Urinary bladder (tissue), 3 donors: ENCODE measurements at regions not wholly inside any gene's neighbourhood (a gene's known extent, or its start where the extent isn't known, plus 50 kb on each side); places are given as distances from the start of the nearest gene placed in this dataset.
A peak's percentile ranks its signal among the peaks of the same experiment; 100 is the strongest.

Experiments
- DNase-seq: peaks from one replicate; pipeline ENCODE4 v3.0.0-alpha.2; 2015; ENCODE audit errors: extremely low spot score
- H3K27ac ChIP-seq: one replicate; pipeline ENCODE4 v1.5.1; 2013; ENCODE audit warnings: low read depth, mild to moderate bottlenecking, moderate library complexity
- H3K36me3 ChIP-seq: one replicate; pipeline ENCODE4 v1.6.1; 2013; ENCODE audit warnings: mild to moderate bottlenecking, moderate library complexity; ENCODE audit not compliant: insufficient read depth
- H3K4me1 ChIP-seq: one replicate; pipeline ENCODE4 v1.6.1; 2013; ENCODE audit warnings: mild to moderate bottlenecking, moderate library complexity; ENCODE audit not compliant: insufficient read depth
- H3K4me3 ChIP-seq: one replicate; pipeline ENCODE4 v1.5.1; 2013; ENCODE audit warnings: low read depth, low read length
- WGBS: extraction: QIAGEN DNeasy Blood & Tissue Kit; methylation state at CpG from one replicate; pipeline ENCODE4 v1.1.7; 2013; 5-methylcytosine and 5-hydroxymethylcytosine counted together
- donor health status: healthy with polysubstance abuse.
- donor health status: healthy.

DNA sequence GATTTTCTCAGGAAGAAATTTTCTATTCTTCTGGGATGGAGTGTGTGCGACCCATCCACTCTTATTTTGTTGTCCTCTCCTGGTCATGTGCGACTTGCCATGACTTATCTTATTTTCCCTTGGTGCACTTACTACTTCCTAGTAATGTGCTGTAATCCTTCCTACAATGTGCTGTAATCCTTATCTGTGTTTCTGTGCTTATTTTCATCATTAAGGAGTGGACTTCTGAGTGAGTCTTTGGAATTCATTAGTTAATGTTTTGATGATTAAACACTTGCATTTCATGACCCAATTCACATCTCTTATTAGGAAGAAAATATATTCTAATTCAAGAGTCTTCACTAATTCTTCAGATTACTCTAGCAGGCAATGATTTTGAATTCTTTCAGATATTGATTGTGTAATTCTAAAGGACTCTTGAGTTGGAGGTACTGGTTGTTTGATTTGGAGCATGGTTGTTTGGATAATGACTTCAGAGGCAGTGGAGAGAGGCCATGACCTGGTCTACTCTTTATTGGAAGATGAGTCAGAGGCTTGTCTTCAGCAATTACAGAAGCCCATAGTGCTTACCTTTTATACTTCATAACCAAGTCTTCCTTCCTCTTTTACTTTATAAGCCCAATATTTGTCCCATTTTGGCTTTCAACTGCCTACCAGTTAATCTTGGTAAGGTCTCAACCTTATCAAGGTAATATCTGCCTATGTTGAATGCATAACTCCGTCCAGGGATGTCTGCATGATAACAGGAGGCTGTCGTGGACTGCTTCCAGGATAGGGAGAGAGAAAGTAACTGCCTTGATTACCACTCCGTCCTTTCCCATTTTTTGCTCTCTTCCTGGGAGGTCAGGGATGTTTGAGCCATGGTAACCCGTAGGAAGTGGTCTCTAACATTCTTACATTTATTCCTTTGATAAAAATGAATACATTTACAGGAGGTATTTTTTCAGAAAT lies 278.3 kb upstream of the SP8 start:
- 78% methylated on average over 6 of the region's 6 CpGs for WGBS
- Histone ChIP-seq H3K4me1 (no peaks in the 10 kb centered on the region), H3K36me3 (no peaks in the 10 kb centered on the region), H3K27ac (no peak overlapping the region), H3K4me3 (no peak overlapping the region)
- no peak for DNase-seq

- 70% methylated on average over 4 of the region's 4 CpGs for WGBS
- H3K36me3 ChIP-seq, result no peaks in the 10 kb centered on the region
Measured at GRCh38 chr7:21066221-21066620, 279.5 kb upstream of the SP8 start.

GRCh38 chr7:21067216-21067615 lies 280.5 kb upstream of the SP8 start:
- Histone ChIP-seq H3K36me3 (no peaks in the 10 kb centered on the region), H3K4me3 (no peak overlapping the region), H3K27ac (no peak overlapping the region), H3K4me1 (no peaks in the 10 kb centered on the region)
- DNase-seq, result no peak
- 76% methylated on average over 4 of the region's 4 CpGs for WGBS

More at GRCh38 chr7:21066221-21066620, 279.5 kb upstream of the SP8 start:
- no peak for DNase-seq
- H3K27ac ChIP-seq, result no peak overlapping the region
- no peak overlapping the region for H3K4me3 ChIP-seq
- no peaks in the 10 kb centered on the region for H3K4me1 ChIP-seq

DNA sequence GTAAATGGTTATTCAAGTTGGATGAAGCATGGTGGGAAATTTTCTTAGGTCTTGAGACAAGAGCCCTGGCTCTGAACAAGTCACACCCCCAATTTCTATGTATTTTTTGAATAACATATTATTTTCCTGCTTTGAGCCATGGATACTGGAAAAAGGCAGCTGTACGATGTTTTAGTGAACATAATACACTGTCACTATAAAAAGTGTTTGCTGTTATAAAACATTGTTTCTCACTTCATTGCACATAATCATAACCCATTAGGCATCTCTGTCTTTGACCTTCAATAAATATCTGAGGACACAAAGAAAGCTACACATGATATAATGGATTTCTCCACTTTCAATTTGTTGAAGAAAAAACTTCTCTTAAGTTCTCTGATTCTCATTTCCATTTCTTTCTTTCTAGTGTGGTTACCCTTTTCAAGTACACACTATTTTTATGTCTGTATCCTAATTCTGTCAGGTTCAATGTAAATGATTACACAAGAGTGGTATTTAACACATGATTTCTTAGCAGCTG lies 283.9 kb upstream of the SP8 start:
- Histone ChIP-seq H3K4me3 (no peak overlapping the region), H3K36me3 (no peaks in the 10 kb centered on the region), H3K4me1 (no peaks in the 10 kb centered on the region), H3K27ac (no peak overlapping the region)
- WGBS, result 42% methylated on average over 1 of the region's 1 CpG
- no peak for DNase-seq

DNA sequence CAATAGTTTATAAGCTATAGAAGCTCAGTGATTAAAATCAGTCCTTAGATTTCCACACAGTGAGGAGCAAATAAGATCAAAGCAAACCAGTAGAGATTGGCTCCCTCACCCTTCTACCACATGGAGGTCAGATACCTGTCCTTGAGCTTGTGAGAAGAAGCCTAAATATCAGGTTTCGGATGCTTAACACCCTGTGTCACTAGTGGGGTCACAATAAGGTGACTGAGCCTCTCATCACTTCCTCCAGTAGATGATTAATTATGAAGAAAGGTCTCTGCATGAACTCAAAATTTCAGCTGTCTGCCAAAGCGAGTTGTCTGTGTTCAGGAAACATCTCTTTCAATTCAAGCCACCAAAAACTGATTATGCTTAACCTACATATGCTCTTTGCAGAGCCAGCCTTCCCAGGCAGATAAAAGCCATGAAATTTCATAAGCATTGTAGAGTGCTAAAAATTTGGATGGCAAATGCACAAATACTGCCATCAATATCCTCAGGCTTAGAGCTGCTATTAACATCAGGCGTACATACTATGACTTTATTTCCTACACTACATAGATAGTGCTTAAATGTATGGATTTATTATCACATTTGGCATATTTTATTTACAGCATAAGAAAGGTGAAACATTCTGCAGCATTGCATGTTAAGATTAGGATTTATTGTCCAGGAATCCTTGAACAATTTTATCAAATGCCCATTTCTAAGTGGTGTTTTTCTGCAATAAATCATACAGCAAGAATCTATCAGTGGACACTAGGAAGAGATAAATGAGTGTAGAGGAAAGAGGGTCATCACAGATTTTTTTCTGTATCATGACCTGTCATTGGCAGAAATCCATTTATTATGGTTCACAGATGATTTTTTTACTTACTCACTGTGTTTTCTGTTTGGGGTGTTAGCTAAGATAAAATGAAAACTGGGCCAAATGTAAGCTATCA lies 285.1 kb upstream of the SP8 start:
- Histone ChIP-seq H3K36me3 (no peaks in the 10 kb centered on the region), H3K27ac (no peak overlapping the region), H3K4me3 (no peak overlapping the region), H3K4me1 (no peaks in the 10 kb centered on the region)
- WGBS, result 52% methylated on average over 3 of the region's 3 CpGs
- DNase-seq, result no peak

- Histone ChIP-seq H3K27ac (no peak overlapping the region), H3K4me3 (no peak overlapping the region), H3K36me3 (no peaks in the 10 kb centered on the region), H3K4me1 (no peaks in the 10 kb centered on the region)
- WGBS, result 45% methylated on average over 5 of the region's 5 CpGs
- no peak for DNase-seq
Measured at GRCh38 chr7:21076054-21076453, 289.4 kb upstream of the SP8 start.

DNA sequence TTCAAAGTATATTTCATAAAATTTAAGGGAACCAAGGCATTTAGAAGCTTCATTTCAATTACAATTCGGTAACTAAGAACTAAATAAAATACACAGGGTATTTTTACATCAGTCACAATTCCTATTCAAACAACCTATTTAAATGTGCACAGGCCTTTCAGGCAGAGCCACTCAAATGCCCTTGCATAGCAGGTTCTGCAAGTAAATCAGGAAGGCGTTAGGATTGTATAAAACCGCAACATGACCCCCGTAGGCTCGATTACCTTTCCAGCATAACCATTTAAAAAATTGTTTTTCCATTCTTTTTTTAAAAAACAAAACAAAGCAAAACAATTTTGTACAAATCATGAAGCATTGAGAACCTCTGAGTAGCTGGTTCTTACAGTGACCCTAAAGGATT lies 289.9 kb upstream of the SP8 start:
- WGBS, result 68% methylated on average over 5 of the region's 5 CpGs
- peak; percentile 25 for DNase-seq
- H3K4me3 ChIP-seq, result no peak overlapping the region
- no peaks in the 10 kb centered on the region for H3K36me3 ChIP-seq
- H3K27ac ChIP-seq, result no peak overlapping the region
- H3K4me1 ChIP-seq, result no peaks in the 10 kb centered on the region

DNA sequence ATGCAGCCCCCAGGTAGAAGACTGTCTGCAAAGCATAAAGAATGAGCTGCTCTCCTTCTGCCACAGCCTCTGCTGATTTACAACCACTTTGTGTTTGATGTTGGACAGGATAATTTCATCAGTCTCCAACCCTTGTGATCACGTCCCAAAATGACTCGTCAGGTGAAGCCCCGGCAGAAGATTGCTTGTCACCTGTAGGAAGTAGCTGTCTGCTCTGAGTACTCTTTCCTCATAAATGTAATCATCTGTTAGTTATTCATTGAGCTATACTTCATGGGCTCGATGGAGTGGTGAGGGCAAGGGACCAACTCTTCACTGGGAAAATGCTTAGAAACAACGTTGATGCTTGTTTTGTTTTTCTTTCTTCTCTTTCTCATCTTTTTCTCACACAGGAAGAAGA lies 290.9 kb upstream of the SP8 start:
- DNase-seq, result no peak
- 71% methylated on average over 5 of the region's 5 CpGs for WGBS
- H3K36me3 ChIP-seq, result no peaks in the 10 kb centered on the region
- H3K4me1 ChIP-seq, result no peaks in the 10 kb centered on the region
- H3K27ac ChIP-seq, result no peak overlapping the region
- H3K4me3 ChIP-seq, result no peak overlapping the region

- Histone ChIP-seq H3K4me3 (no peak overlapping the region), H3K27ac (no peak overlapping the region), H3K36me3 (no peaks in the 10 kb centered on the region), H3K4me1 (no peaks in the 10 kb centered on the region)
- DNase-seq, result no peak
- 78% methylated on average over 7 of the region's 7 CpGs for WGBS
Measured at GRCh38 chr7:21084286-21084685, 297.6 kb upstream of the SP8 start.

GRCh38 chr7:21086688-21087087 lies 300.0 kb upstream of the SP8 start:
- Histone ChIP-seq H3K4me3 (no peak overlapping the region), H3K27ac (no peak overlapping the region), H3K36me3 (no peaks in the 10 kb centered on the region), H3K4me1 (no peaks in the 10 kb centered on the region)
- peak; percentile 51 for DNase-seq

GRCh38 chr7:21089653-21090052 lies 303.0 kb upstream of the SP8 start:
- H3K4me1 ChIP-seq, result no peaks in the 10 kb centered on the region
- no peak for DNase-seq
- H3K4me3 ChIP-seq, result no peak overlapping the region
- 70% methylated on average over 4 of the region's 4 CpGs for WGBS
- H3K36me3 ChIP-seq, result no peaks in the 10 kb centered on the region
- no peak overlapping the region for H3K27ac ChIP-seq

DNA sequence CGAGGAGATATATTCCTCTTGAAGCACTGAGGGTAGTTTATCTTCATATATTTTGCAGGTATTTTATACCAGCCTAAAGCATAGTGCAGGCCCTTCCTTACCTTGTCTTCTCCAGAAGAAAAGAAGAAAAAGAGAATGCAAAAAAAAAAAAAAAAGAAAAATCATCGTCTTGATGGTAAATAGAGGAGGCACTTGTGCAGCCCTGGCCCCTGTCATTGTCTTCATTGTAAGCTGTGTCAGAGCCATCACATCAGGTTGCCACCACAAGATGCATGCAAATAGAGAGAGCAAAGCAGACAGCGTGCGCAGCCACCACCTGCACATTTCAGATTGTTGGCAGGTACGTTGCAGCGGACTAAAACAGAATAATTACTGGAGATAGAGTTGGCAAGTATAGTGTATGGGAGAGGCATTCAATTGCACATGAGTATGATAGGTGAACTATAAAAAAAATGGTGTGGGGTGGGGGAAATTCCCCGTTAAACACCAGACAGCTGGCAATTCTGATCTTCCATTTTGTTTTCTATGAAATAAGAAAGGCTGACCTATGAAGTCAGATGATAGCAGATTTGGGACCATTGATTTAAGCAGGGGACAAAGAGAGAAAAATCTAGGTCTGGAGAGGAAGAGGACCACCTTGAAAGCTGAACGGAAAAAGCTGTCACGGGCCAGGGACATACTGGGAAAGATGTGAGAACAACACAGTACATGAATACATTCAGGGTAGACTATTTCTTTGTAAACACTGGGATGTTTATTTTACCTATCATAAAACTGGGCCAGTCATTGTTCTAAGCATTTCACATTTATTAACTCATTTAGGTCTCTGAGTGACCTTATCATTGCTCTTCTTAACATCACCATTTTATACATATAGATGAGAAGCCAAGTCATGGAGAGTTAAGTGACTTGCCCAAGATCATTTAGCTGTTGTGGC lies 306.3 kb upstream of the SP8 start:
- no peak overlapping the region for H3K4me3 ChIP-seq
- H3K27ac ChIP-seq, result no peak overlapping the region
- H3K4me1 ChIP-seq, result no peaks in the 10 kb centered on the region
- no peak for DNase-seq
- no peaks in the 10 kb centered on the region for H3K36me3 ChIP-seq
- WGBS, result 87% methylated on average over 9 of the region's 9 CpGs

GRCh38 chr7:21094589-21094988 lies 307.9 kb upstream of the SP8 start:
- H3K4me3 ChIP-seq, result no peak overlapping the region
- no peak for DNase-seq
- H3K4me1 ChIP-seq, result no peaks in the 10 kb centered on the region
- no peaks in the 10 kb centered on the region for H3K36me3 ChIP-seq
- H3K27ac ChIP-seq, result no peak overlapping the region
